H9 (cell line): ENCODE measurements at regions not wholly inside any gene's neighbourhood (a gene's known extent, or its start where the extent isn't known, plus 50 kb on each side); places are given as distances from the start of the nearest gene placed in this dataset.

Experiments used
- DNase-seq: peaks from one replicate; pipeline ENCODE4 v3.0.0-alpha.2; 2017
- H2AFZ ChIP-seq: one replicate; pipeline ENCODE4 v1.6.1; 2013; ENCODE audit warnings: mild to moderate bottlenecking, low read length, control low read depth, moderate library complexity
- H2AK5ac ChIP-seq: 2 replicates; pipeline ENCODE4 v1.6.1; 2013; ENCODE audit warnings: low read length, control low read depth, mixed read lengths; ENCODE audit not compliant: insufficient read length
- H2BK120ac ChIP-seq: one replicate; pipeline ENCODE4 v1.6.1; 2013; ENCODE audit warnings: low read depth, mild to moderate bottlenecking, low read length, control low read depth, inconsistent platforms; ENCODE audit not compliant: poor library complexity, severe bottlenecking
- H2BK12ac ChIP-seq: 2 replicates; pipeline ENCODE4 v1.6.1; 2013; ENCODE audit warnings: low read length, control low read depth, mixed read lengths, low read depth; ENCODE audit not compliant: insufficient read length
- H2BK15ac ChIP-seq: 2 replicates; pipeline ENCODE4 v1.6.1; 2013; ENCODE audit warnings: low read depth, low read length, control low read depth
- H2BK20ac ChIP-seq: one replicate; pipeline ENCODE4 v1.6.1; 2013; ENCODE audit warnings: low read depth, mild to moderate bottlenecking, low read length, control low read depth, inconsistent platforms; ENCODE audit not compliant: poor library complexity, severe bottlenecking
- H2BK5ac ChIP-seq: 2 replicates; pipeline ENCODE4 v1.6.1; 2013; ENCODE audit warnings: low read length, control low read depth, mixed read lengths; ENCODE audit not compliant: insufficient read length
- H3K14ac ChIP-seq: 2 replicates; pipeline ENCODE4 v1.6.1; 2013; ENCODE audit warnings: low read length, control low read depth; ENCODE audit not compliant: insufficient read depth
- H3K18ac ChIP-seq: 2 replicates; pipeline ENCODE4 v1.6.1; 2013; ENCODE audit warnings: low read depth, mild to moderate bottlenecking, mixed read lengths, low read length, control low read depth; ENCODE audit not compliant: insufficient read length
- H3K23ac ChIP-seq: 2 replicates; pipeline ENCODE4 v1.6.1; 2013; ENCODE audit warnings: low read length, control low read depth, mixed read lengths, low read depth; ENCODE audit not compliant: insufficient read length
- H3K23me2 ChIP-seq: 2 replicates; pipeline ENCODE4 v1.6.1; 2013; ENCODE audit warnings: low read depth, mild to moderate bottlenecking, mixed read lengths, low read length, control low read depth; ENCODE audit not compliant: insufficient read length, poor library complexity, severe bottlenecking
- H3K27ac ChIP-seq: 2 replicates; pipeline ENCODE4 v1.5.1; 2013; ENCODE audit warnings: low read length, control low read depth, mixed read lengths, low read depth; ENCODE audit not compliant: insufficient read length
- H3K27me3 ChIP-seq: 2 replicates; pipeline ENCODE4 v1.6.1; 2013; ENCODE audit warnings: low read length, control low read depth, inconsistent platforms; ENCODE audit not compliant: insufficient read depth
- H3K4ac ChIP-seq: 2 replicates; pipeline ENCODE4 v1.6.1; 2013; ENCODE audit warnings: low read depth, mild to moderate bottlenecking, control low read depth, inconsistent platforms, low read length, moderate library complexity
- H3K4me1 ChIP-seq: 2 replicates; pipeline ENCODE4 v1.6.1; 2013; ENCODE audit warnings: low read length, control low read depth, inconsistent platforms; ENCODE audit not compliant: insufficient read depth
- H3K4me2 ChIP-seq: 2 replicates; pipeline ENCODE4 v1.6.1; 2013; ENCODE audit warnings: low read length, control low read depth, mixed read lengths; ENCODE audit not compliant: insufficient read length, insufficient read depth
- H3K56ac ChIP-seq: 2 replicates; pipeline ENCODE4 v1.6.1; 2013; ENCODE audit warnings: low read depth, mild to moderate bottlenecking, mixed read lengths, low read length, control low read depth; ENCODE audit not compliant: insufficient read length
- H3K79me1 ChIP-seq: 2 replicates; pipeline ENCODE4 v1.6.1; 2013; ENCODE audit warnings: low read depth, mild to moderate bottlenecking, moderate library complexity, low read length, control low read depth, inconsistent platforms; ENCODE audit not compliant: insufficient read depth, poor library complexity, severe bottlenecking
- H3K79me2 ChIP-seq: 2 replicates; pipeline ENCODE4 v1.6.1; 2013; ENCODE audit warnings: low read length, control low read depth, inconsistent platforms; ENCODE audit not compliant: insufficient read depth
- H3K9ac ChIP-seq: 2 replicates; pipeline ENCODE4 v1.6.1; 2013; ENCODE audit warnings: low read length, control low read depth, mixed read lengths; ENCODE audit not compliant: insufficient read length; ENCODE audit errors: extremely low read depth
- H3K9me3 ChIP-seq: one replicate; pipeline ENCODE4 v1.6.1; 2013; ENCODE audit warnings: low read depth, low read length, inconsistent platforms; ENCODE audit not compliant: control insufficient read depth
- H3T11ph ChIP-seq: one replicate; pipeline ENCODE4 v1.6.1; 2013; ENCODE audit warnings: mild to moderate bottlenecking, low read length, control low read depth, inconsistent platforms
- H4K20me1 ChIP-seq: one replicate; pipeline ENCODE4 v1.6.1; 2013; ENCODE audit not compliant: control insufficient read depth, insufficient read length, insufficient read depth
- H4K5ac ChIP-seq: 2 replicates; pipeline ENCODE4 v1.6.1; 2013; ENCODE audit warnings: low read depth, mild to moderate bottlenecking, mixed read lengths, low read length, control low read depth; ENCODE audit not compliant: insufficient read length
- H4K8ac ChIP-seq: replicated peaks from 2 replicates; pipeline ENCODE4 v1.6.1; 2013; ENCODE audit warnings: low read length, control low read depth, mixed read lengths, low read depth; ENCODE audit not compliant: insufficient read length
- H4K91ac ChIP-seq: 2 replicates; pipeline ENCODE4 v1.6.1; 2013; ENCODE audit warnings: low read depth, mild to moderate bottlenecking, moderate library complexity, mixed read lengths, low read length, control low read depth; ENCODE audit not compliant: insufficient read length
- H3K27ac Mint-ChIP-seq, 3 experiments: 2 replicates in 2 of 3; 3 replicates in 1 of 3; pipeline ENCODE4 v1.8.0; 2020 to 2021; ENCODE audit warnings: mixed read lengths in 3 of 3, mild to moderate bottlenecking in 1 of 3, moderate library complexity in 1 of 3
- H3K27me3 Mint-ChIP-seq: 2 replicates; pipeline ENCODE4 v1.8.0; 2021; ENCODE audit warnings: low read depth, mild to moderate bottlenecking, moderate library complexity, mixed read lengths
- H3K36me3 Mint-ChIP-seq, 3 experiments: 2 replicates in 2 of 3; 3 replicates in 1 of 3; pipeline ENCODE4 v1.8.0; 2020 to 2021; ENCODE audit warnings: low read depth in 3 of 3, mixed read lengths in 3 of 3; ENCODE audit not compliant: insufficient read depth in 1 of 3
- H3K4me1 Mint-ChIP-seq, 2 experiments: 2 replicates each; pipeline ENCODE4 v1.8.0; 2020; ENCODE audit warnings: mixed read lengths in 2 of 2
- H3K4me3 Mint-ChIP-seq, 2 experiments: 2 replicates in 1 of 2; 3 replicates in 1 of 2; pipeline ENCODE4 v1.8.0; 2020 to 2021; ENCODE audit warnings: mild to moderate bottlenecking in 2 of 2, mixed read lengths in 2 of 2, moderate library complexity in 1 of 2
- H3K9me3 Mint-ChIP-seq, 2 experiments: 2 replicates in 1 of 2; 3 replicates in 1 of 2; pipeline ENCODE4 v1.8.0; 2020; ENCODE audit warnings: mild to moderate bottlenecking in 2 of 2, mixed read lengths in 2 of 2, moderate library complexity in 1 of 2
- WGBS: extraction: QIAGEN DNeasy Blood & Tissue Kit; methylation state at CpG from one replicate; pipeline ENCODE4 v1.1.7; 2013; ENCODE audit warnings: missing lambda C conversion rate, low lambda C conversion rate, mixed read lengths; ENCODE audit not compliant: insufficient read length; ENCODE audit errors: extremely low coverage; 5-methylcytosine and 5-hydroxymethylcytosine counted together
- TF ChIP-seq, protein P1 (sequence below): fragments of 200-600 bp; sonication (generic); conservative IDR thresholded peaks from 3 replicates; pipeline ENCODE4 v1.8.0; 2021; ENCODE audit warnings: antibody characterized with exemption, mild to moderate bottlenecking

DNA sequence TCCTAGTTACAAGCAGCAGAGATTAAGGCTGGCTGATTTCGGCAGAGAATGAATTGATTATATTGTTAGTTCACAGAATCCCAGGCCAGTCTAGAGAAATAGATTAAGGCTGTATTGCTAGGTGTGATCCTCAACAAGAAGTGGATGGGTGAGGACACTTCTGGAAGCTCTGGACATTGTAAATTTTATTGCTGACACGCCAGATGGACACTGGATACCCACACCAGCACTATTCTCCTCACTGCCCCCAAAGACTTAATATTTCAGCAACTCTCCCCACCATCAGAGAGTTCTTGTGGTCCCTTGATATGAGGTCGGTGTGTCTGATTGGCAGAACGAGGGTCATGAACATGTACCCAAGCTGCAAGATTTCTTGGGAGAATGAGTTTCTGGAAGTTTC, 171.6 kb upstream of the EGFLAM start:
- Histone ChIP-seq H3K27ac (no peak overlapping the region), H4K20me1 (no peaks in the 10 kb centered on the region), H3K9ac (no peak overlapping the region), H3K23me2 (no peaks in the 10 kb centered on the region), H2AFZ (no peak overlapping the region), H3K4ac (no peak overlapping the region), H4K5ac (no peak overlapping the region), H2BK15ac (no peak overlapping the region), H2BK5ac (no peak overlapping the region), H3K4me2 (no peak overlapping the region), H3K79me2 (no peaks in the 10 kb centered on the region), H2BK12ac (no peak overlapping the region), H3K9me3 (no peaks in the 10 kb centered on the region), H3K23ac (no peak overlapping the region), H4K91ac (no peak overlapping the region), H3K4me1 (no peaks in the 10 kb centered on the region), H2AK5ac (no peak overlapping the region), H2BK20ac (no peak overlapping the region), H2BK120ac (no peak overlapping the region), H4K8ac (no peak overlapping the region), H3K27me3 (no peaks in the 10 kb centered on the region), H3K79me1 (no peaks in the 10 kb centered on the region), H3T11ph (no peak overlapping the region), H3K56ac (no peak overlapping the region), H3K18ac (no peak overlapping the region), H3K14ac (no peak overlapping the region)
- no peak overlapping the region for H3K27ac Mint-ChIP-seq
- no peak overlapping the region for H3K4me3 Mint-ChIP-seq
- no peaks in the 10 kb centered on the region for H3K4me1 Mint-ChIP-seq
- no peaks in the 10 kb centered on the region for H3K27me3 Mint-ChIP-seq
- DNase-seq = no peak
- TF ChIP-seq, protein P1, sequence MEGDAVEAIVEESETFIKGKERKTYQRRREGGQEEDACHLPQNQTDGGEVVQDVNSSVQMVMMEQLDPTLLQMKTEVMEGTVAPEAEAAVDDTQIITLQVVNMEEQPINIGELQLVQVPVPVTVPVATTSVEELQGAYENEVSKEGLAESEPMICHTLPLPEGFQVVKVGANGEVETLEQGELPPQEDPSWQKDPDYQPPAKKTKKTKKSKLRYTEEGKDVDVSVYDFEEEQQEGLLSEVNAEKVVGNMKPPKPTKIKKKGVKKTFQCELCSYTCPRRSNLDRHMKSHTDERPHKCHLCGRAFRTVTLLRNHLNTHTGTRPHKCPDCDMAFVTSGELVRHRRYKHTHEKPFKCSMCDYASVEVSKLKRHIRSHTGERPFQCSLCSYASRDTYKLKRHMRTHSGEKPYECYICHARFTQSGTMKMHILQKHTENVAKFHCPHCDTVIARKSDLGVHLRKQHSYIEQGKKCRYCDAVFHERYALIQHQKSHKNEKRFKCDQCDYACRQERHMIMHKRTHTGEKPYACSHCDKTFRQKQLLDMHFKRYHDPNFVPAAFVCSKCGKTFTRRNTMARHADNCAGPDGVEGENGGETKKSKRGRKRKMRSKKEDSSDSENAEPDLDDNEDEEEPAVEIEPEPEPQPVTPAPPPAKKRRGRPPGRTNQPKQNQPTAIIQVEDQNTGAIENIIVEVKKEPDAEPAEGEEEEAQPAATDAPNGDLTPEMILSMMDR = no peak
- peaks cover 0 to 4% of the 10 kb centered on the region in 2 experiments; a peak in 2 of 5 replicates for H3K9me3 Mint-ChIP-seq
- no CpG with 5 or more reads among the region's 4 CpGs for WGBS
- H3K36me3 Mint-ChIP-seq = no peaks in the 10 kb centered on the region; a peak in 1 of 7 replicates
